ENCODE measurements at regions not wholly inside any gene's neighbourhood (a gene's known extent, or its start where the extent isn't known, plus 50 kb on each side); places are given as distances from the start of the nearest gene placed in this dataset.

GRCh38 chr2:19545507-19545906 lies 187.1 kb upstream of the OSR1 start:
- TF ChIP-seq POLR2A (IDR thresholded peaks at IDR 0.05) (no peak), CTCF (IDR thresholded peaks at IDR 0.05) (no peak)
